Type B pancreatic cell (in vitro differentiated cells): ENCODE measurements at regions not wholly inside any gene's neighbourhood (a gene's known extent, or its start where the extent isn't known, plus 50 kb on each side); places are given as distances from the start of the nearest gene placed in this dataset.

Experiments
- DNase-seq: peaks from one replicate; pipeline ENCODE4 v3.0.0; 2021; ENCODE audit warnings: mixed read lengths; ENCODE audit not compliant: unreplicated experiment; ENCODE audit errors: extremely low spot score
- H3K27ac Mint-ChIP-seq: 2 replicates; pipeline ENCODE4 v1.8.0; 2021; ENCODE audit warnings: mild to moderate bottlenecking, mixed read lengths
- H3K27me3 Mint-ChIP-seq: 2 replicates; pipeline ENCODE4 v1.8.0; 2021; ENCODE audit warnings: mixed read lengths
- H3K36me3 Mint-ChIP-seq: 2 replicates; pipeline ENCODE4 v1.8.0; 2021; ENCODE audit warnings: mixed read lengths
- H3K4me1 Mint-ChIP-seq: one replicate; pipeline ENCODE4 v1.8.0; 2021; ENCODE audit warnings: mixed read lengths; ENCODE audit not compliant: unreplicated experiment
- H3K4me3 Mint-ChIP-seq: 2 replicates; pipeline ENCODE4 v1.8.0; 2021; ENCODE audit warnings: mild to moderate bottlenecking, mixed read lengths
- H3K9me3 Mint-ChIP-seq: 2 replicates; pipeline ENCODE4 v1.8.0; 2021; ENCODE audit warnings: mixed read lengths
- TF ChIP-seq, protein P1 (sequence below): fragments of 200-600 bp; sonication (generic); conservative IDR thresholded peaks from 2 replicates; pipeline ENCODE4 v1.5.0; 2021; ENCODE audit warnings: antibody characterized with exemption, mild to moderate bottlenecking

DNA sequence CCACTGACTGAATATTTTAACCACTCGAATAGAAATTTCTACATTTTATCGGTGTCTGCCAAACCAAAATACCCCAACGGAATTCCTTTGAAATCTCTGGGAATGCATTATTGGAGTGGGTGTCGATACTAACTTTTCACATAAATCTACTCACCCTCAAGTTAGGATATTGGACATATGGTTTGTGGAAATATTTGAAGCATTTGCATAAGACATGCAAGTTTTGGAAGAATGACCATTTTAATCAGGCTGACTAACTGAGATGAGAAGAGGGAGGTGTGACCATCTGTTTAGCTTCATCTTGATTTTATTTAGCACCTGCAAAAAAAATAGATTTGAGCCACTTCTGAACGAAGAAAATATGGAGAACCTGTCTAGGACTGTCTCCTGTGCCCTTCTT lies 61.2 kb downstream of the KLF6 start:
- TF ChIP-seq, protein P1, sequence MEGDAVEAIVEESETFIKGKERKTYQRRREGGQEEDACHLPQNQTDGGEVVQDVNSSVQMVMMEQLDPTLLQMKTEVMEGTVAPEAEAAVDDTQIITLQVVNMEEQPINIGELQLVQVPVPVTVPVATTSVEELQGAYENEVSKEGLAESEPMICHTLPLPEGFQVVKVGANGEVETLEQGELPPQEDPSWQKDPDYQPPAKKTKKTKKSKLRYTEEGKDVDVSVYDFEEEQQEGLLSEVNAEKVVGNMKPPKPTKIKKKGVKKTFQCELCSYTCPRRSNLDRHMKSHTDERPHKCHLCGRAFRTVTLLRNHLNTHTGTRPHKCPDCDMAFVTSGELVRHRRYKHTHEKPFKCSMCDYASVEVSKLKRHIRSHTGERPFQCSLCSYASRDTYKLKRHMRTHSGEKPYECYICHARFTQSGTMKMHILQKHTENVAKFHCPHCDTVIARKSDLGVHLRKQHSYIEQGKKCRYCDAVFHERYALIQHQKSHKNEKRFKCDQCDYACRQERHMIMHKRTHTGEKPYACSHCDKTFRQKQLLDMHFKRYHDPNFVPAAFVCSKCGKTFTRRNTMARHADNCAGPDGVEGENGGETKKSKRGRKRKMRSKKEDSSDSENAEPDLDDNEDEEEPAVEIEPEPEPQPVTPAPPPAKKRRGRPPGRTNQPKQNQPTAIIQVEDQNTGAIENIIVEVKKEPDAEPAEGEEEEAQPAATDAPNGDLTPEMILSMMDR: no peak
- H3K27me3 Mint-ChIP-seq: no peaks in the 10 kb centered on the region
- H3K27ac Mint-ChIP-seq: no peak overlapping the region
- DNase-seq: no peak
- H3K36me3 Mint-ChIP-seq: no peaks in the 10 kb centered on the region
- H3K9me3 Mint-ChIP-seq: peaks cover 5% of the 10 kb centered on the region
- no peak overlapping the region for H3K4me3 Mint-ChIP-seq
- H3K4me1 Mint-ChIP-seq: no peaks in the 10 kb centered on the region

DNA sequence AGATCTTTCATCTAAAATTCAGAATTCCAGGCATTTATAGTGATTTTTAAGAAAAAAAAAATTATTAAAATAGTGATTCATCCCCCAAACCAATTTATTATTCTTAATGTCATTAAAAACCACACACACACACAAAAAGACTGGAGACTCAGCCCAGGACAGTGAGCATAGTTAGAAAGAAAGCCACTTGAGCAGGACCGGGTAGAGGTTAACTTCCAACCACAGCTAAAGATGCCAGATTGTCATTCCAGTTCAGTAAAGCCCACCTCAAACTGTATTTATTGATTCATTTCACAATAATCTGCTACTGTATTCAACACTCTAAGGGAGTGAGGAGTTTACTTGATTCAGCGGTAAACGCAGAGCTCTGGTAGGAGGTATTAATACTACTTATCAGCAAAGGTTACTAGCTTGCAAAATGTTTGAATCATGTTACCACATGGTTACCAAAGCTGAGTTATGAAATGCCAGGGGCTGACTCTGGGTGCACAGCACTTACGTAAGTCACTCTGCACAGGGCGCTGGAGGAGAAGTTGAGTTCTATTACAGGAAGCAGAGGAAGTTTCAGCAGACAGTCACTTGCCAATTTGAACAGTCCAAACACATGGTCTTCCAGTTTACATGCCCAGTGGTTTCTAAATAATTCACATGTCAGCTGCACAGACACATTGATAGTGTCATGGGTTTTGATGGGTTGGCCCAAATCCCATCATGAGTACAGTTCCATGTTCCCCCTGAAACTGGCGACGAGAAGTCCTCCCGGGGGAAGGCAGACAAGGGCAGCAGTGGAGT lies 64.6 kb downstream of the KLF6 start:
- Mint-ChIP-seq H3K9me3 (peaks cover 5% of the 10 kb centered on the region), H3K36me3 (no peaks in the 10 kb centered on the region), H3K27ac (no peak overlapping the region), H3K27me3 (peaks cover 9% of the 10 kb centered on the region), H3K4me1 (no peaks in the 10 kb centered on the region), H3K4me3 (no peak overlapping the region)
- no peak for DNase-seq
- TF ChIP-seq, protein P1: no peak

DNA sequence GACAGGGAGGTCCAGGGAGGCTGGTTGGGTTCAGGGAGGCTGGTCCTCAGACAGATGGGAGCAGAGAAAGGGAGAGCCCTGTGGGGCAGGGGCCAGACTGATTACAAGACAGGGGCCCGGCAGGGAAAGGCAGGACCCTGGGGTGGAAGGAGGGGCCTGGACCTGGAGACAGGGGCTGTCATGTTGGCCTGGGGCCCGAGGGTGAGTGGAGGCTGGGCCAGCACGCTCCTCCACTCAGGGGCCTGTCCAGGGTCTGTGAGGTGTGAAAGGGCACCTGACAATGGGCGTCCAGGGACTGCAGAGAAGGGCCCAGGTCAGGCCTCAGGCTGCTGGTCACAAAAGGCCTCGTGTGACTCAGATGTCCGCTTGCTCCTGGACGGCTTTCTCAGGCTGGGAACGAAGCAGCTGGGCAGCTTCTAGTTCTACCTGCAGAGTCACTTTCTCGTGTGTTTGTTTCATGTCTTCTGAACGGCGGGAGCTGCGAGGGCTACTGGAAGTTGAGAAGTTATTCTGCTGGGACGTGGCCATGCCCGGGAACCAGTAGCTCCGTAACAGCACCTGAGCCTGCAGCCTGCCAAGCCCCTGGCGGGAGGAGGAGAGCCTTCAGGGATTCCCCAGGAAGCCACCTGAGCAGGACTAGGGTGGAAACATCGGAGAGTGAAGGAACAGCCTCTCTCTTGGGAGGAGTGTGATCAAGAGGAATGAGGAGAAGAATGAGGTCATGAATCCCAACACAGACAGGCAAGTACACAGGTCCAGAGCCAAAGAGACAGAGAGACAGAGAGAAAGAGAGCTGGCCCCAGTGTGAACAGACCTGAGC lies 65.8 kb downstream of the KLF6 start:
- Mint-ChIP-seq H3K4me3 (no peak overlapping the region), H3K27me3 (peaks cover 9% of the 10 kb centered on the region), H3K4me1 (peaks cover 9% of the 10 kb centered on the region), H3K27ac (no peak overlapping the region), H3K9me3 (peaks cover 5% of the 10 kb centered on the region), H3K36me3 (no peaks in the 10 kb centered on the region)
- no peak for DNase-seq
- TF ChIP-seq, protein P1: no peak

DNA sequence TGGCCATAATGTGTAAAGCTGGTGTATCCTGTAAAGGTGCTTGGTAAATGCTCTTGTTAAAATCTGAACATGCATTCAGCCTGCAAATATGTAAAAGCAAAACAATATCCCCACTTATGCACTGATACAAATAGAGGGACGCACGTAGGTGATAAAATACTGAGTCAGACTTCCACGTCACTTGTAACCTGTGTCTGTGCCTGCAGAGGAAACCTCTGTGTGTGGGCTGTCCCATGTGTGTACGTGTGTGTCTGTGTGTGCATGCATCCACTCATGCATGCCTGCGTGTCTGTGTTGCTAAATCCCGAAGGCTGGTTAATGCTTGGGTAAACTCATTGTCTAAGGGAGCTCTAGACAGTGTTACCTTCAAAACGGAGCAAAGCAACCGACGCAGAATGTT lies 68.9 kb downstream of the KLF6 start:
- peaks cover 10% of the 10 kb centered on the region for H3K9me3 Mint-ChIP-seq
- H3K27me3 Mint-ChIP-seq: peaks cover 9% of the 10 kb centered on the region
- no peak for DNase-seq
- H3K4me3 Mint-ChIP-seq: no peak overlapping the region
- TF ChIP-seq, protein P1: no peak
- H3K36me3 Mint-ChIP-seq: peaks cover 4% of the 10 kb centered on the region
- no peak overlapping the region for H3K27ac Mint-ChIP-seq
- H3K4me1 Mint-ChIP-seq: peaks cover 9% of the 10 kb centered on the region

DNA sequence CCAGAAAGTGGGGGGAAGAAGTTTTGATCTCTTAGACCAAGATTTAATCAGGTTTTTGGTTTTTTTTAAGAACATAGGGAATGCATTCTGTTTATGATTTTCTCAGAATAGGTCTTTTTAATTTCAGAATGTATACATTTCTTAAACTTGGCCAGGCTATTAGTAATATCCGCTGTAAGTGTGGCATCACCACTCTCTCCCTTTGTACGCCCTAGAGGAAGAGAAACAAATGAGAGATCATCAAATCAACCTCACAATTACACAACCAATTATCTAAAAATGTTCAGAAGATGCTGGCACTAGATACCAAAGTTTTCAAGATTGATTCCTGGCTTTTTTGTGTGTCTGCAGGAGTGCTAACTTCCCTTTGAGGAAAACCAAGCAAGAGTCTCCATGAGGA lies 70.0 kb downstream of the KLF6 start:
- TF ChIP-seq, protein P1: no peak
- Mint-ChIP-seq H3K27me3 (peaks cover 9% of the 10 kb centered on the region), H3K36me3 (peaks cover 6% of the 10 kb centered on the region), H3K4me3 (no peak overlapping the region), H3K9me3 (peaks cover 12% of the 10 kb centered on the region), H3K27ac (no peak overlapping the region), H3K4me1 (peaks cover 9% of the 10 kb centered on the region)
- DNase-seq: no peak
